ENCODE measurements at regions not wholly inside any gene's neighbourhood (a gene's known extent, or its start where the extent isn't known, plus 50 kb on each side); places are given as distances from the start of the nearest gene placed in this dataset.
A peak's percentile ranks its signal among the peaks of the same experiment; 100 is the strongest.

DNA sequence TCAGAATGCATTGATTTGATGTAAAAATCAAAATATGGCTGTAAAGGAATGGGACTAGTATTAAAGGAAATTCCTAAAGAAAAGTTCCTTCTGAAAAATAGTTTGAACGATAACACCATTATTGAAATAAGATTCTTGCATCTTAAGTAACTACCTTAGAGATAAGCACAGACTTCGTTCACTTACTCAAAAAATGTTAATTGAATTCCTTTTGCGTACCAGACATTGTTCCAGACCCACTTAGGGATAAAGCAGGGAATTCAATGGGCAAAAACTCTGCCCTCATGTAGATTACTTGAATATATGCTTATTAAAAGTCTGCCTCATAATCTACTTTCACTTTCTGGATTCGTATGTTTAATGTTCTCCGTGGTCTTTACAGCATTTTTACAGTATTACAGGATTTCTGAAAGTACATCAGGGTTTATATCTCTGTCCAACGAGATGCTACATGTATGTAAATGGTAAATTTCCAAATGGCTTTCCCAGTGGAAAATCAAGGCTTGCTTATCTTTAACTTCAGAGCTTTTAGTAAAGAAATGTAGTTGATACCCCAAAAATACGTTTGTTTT is 213.7 kb downstream of the GXYLT1 start:
- DNase-seq, result no peak

DNA sequence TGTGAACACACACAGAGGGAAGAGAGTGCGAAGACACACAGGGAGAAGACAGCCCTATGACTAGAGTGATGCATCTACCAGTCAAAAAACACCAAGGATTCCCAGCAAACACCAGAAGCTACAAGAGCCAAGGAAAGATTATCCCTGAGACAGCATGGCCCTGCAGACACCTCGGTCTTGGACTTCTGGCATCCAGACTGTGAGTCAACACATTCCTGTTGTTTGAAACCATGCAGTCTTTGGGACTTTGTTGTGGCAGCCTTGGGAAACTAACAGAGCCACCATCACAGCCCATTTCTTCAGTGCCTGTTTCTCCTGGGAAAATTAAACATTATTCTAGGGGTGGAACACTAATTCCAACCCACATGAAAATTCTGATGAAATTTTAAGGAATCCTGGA is 220.6 kb downstream of the GXYLT1 start:
- no peak for DNase-seq

DNA sequence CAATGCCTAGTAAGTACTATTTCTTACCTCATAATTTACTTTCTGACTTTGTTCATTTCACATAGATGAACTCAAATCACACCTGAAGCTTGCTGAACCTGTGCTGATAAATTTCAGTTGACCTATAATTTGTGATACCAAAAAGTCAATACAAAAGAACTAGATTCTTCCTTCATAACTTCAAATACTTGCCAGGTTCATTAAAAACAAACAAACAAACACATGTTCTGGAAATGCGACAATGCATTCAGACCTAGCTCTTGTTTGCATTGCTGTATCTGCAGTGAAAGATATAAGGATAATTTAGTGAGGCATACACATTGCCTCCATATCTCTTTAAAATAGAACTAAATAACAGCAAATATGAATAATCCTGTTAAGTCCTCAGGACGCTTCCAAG is 221.3 kb downstream of the GXYLT1 start:
- no peak for DNase-seq

DNA sequence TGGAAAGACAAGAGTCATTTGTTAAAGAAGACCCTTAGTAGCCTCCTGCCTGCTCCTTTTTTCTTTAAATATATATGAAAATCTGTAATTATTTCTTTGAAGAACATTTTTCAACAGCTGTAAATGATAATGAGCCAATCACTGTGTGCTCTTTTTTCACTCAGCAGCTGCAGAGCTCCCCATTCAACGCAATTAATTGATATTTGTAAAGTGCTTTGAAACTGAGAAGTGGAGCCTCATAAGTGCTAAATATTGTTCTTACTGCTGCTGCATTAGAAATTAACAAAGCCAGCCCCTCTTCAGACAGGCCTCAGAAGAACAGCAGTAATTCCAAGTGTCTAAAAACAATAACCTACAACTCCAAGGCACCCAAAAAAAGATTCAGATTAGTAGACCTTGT is 224.3 kb downstream of the GXYLT1 start:
- no peak for DNase-seq

DNA sequence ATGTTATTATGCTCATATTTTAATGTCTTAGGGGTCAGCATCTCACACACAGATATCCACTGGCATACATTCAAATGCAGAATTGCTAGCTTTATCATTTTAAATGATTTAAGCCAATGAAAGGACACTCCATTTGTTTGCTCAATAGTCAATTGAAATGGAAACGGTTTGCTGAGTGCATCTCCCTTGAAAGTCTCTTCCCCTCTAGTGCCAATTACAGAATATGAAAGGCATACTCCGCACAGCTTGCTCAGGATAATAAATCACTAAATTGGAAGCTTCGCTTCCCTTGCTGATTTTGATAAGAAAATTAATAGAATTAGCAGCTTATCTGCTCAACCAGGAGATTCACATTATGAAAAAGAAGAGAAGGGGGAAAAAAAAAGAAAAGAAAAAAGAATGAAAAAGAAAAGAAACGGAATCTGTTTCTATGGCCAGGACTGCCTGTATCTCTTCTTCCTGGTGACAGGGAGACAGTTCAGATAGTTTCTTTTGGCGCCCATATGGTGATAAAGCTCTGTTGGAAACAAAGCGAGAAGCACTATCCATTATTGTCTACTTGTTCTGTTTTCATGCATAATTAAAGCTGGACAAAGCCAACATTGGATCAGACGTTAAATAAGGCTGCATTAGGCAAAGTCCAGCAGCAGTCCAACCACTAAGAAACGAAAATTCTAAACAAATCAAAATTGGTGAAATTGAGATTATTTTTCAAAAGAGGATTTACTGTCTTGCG is 225.0 kb downstream of the GXYLT1 start:
- no peak for DNase-seq

DNA sequence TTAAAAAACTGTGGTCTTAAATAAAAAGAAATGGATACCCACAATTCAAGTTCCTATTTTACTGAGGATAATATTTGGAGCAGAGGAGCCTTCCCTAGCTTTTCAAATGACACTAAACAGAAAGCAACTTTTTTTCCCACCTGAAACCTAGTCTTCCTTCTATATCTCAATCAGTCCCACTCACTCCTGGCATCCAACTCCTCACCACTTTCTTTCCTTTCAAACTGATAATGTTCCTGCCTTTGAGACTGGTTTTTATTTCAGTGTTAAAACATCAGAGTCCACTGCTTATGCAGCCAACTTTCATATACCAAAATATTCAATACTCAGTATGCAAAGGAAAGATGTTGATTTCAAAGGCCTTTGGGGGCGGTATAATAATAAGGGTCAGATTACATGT is 225.6 kb downstream of the GXYLT1 start:
- DNase-seq, result no peak

DNA sequence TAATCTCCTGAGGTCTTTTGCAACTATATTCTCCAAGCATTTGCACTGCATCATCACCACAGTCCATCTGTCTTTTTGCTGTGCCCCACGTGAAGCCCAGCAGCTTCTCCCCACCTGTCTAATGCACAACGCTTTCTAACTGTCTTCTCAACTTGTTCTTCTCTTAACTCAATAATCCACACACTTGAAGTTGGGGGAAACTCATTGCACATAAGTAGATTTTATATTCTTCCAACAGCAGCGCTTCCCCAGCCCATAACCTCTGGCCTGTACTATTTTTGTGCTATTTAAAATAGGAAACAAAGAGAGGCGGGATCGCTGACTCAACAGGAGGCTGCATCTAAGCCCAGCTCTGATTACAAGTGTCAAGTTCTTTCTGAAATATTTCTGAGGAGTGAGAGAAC is 226.7 kb downstream of the GXYLT1 start:
- DNase-seq, result peak; percentile 46

DNA sequence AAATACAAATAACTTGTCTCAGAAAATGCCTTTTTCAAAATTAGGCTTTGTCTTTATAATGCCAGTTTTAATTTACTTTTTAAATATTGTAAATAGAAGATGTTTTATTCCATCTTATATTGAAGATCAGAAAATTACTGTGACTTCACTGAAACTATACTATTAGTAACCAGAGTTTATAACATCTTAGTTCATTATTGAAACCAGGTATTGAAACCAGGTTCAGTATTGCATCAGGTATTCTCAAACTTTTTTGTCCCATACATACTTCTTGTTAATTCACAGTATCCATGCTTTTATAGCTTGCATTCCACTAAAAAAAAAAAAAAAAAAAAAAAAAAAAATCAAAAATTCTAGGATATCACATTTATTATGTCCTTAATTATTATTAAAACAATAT is 227.5 kb downstream of the GXYLT1 start:
- DNase-seq, result no peak

DNA sequence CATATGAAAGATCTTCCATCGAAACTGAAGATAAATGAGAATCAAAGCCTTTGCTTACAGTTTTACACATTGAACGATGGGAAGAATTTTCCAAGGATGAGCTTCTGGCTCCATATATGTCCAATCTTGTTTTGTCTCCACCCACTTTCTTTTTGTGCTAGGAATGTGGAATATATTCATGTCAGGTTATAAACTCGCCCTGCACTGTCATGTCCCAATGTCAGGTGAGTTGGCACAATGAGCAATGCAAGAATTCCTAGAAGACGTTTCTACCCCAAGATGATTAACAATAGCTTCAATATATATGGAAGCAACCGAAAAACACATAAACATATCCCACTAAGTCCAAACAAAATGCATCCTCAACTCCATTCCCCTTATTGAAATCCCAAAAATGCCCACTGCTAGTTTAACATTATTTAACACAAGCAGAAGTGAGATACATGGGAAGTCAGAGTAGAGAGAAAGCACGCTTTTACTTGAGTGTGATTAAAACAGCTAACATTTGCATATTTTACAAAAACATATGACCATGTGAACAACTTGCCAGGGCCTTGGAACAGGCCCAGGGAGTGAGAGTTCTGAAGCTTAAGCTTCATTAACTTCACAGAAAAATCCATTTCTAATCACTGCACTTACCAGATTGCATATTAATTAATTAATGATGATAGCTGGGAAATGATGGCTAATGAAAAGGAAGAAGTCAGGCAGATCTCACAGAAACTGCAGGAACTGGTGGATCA is 233.9 kb downstream of the GXYLT1 start:
- DNase-seq, result no peak

DNA sequence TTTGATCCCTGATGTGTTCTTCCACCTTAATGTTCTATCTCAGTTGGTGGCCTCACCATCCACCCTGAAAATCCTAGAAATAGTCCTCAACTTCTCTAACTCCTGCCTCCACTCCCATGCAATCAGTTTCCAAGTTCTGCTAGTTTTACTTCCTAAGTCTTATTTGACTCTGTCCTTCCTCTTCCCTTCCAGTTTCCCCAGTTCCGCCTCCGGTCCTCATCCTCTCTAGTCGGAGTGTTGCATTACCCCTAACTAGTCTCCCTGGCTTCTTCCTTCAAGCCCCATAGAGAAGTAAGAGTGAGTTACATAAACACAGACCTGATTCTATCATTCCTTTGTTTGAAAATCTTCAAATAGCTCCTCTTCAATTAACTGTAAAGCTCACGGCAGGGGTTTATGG is 236.5 kb downstream of the GXYLT1 start:
- no peak for DNase-seq

DNA sequence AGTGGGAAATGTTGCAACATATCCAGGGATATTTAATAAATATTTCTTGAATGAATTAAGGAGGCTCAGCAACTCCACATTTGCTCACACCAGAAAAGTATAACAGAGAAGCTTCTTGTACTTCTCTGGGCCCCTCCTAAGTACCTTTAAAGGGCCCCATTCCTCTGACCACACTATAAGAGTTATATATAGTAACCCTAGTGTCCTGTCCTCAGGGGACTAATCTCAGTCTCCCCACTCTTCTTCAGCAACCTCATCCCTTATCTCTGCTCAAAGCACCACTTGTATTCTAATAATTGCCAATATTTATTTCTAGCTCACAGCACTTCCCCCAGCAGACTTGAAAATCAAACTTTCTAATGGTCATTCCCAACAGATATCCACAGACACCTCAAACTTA is 237.1 kb downstream of the GXYLT1 start:
- DNase-seq, result no peak

DNA sequence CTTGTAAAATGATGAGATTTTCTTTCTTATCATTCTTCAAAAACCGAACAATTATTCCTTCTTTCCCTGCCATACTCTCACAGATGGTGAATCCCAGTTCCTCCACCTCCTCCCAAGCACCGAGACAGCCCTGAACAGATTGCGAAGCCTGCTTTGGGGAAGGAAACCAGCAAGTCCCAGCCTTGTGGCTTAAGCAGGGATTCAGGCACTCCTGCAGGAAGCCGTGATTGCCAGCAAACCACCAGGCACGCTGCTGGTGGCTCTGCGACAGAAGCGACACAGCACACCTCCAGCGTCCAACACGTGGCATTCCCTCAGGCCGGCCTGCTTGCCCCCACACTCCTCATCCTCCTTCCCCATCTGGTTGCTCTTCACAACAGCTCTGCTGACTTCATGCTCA is 237.7 kb downstream of the GXYLT1 start:
- DNase-seq, result no peak

DNA sequence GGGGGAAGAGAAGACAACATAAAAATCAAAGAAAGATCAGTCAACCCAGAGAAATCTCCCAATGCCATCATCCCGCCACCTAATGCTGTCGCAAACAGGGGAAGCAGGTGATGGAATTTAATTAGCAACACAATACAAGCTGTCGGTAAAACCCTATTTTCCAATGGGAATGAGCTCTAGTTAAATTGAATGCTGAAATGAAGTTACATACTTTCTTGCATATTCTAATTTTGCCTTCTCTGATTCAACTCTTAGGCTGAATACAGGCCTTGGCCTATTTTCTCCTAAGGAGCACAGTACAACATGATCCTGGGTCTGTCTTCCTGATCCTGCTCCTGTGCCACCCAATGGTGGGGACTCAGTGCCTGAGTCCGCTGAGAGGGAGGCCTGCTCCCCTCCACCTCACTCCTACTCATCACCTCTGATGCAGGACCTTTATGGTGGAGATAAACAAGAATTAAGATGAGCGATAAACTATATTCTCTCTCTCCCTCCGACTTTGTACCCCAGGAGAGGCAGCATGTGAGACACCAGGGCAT is 238.8 kb downstream of the GXYLT1 start:
- DNase-seq, result no peak

DNA sequence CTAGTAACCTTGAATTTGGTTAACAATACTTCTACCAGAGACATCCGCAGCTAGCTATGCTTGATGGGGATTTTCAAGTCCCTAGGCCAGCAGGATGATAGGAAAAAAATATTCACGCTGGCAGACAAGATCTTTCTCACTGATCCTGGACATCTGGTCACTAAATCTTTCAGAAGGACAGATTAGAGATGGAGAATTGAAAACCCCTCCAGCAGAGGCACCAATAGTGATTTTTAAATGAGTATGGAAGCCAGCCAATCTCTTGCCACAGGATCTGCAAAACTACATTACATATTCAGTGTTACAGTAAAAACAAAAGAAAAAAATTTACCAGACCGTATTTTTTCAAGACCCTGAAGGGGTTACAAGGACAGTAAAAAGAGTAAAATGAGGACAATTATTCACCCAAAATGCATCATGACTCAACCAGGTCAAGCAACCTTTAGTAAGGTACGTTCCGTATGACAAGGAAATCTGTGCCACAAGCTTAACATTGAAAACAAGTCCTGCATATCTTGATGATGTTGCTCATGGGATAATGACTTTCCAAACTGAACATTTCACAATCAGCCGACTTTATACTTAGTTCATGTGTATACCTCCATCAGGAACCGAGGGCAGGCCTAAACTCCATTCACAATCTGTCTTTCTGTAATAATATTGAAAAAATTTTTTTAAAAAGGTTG is 239.5 kb downstream of the GXYLT1 start:
- DNase-seq, result no peak

DNA sequence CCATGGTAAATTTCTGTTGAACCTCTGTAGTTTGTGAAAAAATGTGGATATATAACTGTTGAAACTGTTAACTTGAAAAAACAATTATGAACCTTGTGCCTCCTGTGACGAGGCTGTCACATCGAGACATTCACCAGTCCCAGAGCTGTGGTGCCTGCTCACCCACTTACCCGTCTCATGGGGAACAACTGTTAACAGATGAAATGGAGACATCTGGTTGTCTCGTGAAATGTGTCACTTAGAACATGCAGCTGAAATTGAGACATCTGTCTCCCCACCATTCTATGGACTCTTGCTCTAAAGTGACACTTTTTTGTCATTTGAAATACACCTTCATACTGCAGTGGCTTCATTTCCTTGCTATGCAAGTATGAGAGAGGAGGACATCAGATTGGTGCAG is 240.6 kb downstream of the GXYLT1 start:
- no peak for DNase-seq

DNA sequence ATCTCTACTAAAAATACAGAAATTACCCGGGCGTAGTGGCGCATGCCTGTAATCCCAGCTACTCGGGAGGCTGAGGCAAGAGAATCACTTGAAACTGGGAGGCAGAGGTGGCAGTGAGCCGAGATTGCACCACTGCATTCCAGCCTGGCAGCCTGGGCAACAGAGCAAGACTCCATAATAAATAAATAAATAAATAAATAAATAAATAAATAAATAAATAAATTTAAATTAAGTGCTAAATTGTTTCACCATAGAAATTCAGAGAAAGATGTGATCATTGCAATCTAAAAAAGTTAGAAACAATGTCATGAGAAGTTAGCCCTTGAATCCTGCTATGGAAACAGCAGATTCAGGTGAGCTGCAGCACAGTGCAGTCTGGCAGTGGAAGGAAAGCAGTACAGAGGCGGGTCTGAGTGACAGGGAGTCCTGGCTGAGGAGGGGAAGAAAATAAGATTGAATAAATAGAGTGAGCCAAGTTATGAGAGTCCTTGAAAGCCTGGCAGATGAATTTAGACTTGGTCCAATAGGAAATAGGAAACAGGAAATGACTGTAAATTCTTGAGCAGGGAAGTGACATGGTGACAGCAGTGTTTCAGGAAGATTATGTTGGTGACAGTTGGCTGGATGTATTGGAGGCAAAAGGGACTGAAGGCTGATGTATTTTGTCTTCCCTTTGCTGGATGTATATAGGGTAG is 241.5 kb downstream of the GXYLT1 start:
- no peak for DNase-seq

DNA sequence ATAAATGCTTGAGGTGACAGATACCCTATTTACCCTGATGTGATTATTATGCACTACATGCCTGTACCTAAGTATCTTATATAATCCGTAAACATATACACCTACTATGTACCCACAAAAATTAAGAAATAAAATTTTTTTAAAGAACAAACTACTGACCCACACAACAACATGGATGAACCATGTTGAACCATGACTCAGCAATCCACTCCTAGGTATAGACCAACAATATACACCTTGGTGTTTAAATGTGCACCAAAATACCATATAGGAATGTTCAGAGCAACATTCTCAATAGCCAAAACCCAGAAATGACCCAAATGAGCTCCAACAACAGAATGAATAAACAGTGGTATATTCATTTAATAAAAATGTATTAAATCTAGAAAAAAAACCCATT is 245.1 kb downstream of the GXYLT1 start:
- no peak for DNase-seq

DNA sequence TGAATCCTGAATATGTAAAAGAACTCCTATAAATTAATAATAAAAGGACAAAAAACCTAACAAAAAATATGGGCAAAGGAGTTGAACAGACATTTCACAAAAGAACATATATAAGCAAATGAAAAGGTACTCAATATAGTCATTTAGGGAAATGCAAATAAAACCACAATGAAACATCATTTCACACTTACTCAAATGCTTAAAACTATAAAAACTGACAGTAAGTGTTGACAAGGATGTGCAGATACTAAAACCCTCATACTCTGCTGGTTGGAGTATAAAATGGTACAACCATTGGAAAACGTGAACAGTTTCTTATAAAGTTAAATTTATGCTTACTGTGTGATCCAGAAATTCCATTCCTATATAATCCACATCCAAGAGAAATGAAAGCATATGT is 247.1 kb downstream of the GXYLT1 start:
- no peak for DNase-seq

DNA sequence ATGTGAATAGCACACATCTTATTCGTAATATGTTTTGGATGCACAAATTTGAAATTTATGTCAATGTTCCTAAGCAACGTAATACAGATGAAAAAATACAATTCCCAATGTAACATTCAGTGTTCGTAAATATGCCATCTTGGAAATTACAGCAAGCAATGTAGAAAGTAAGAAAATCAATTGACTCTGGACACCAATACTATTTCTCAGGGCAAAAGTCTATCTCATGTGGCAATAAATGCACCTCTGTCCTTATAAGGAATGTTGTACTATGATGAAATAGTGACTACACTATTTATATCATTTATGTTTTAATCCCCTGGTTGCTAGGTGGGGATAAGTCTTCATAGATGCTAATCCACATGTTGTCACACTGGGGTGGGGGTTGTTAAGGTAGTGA is 251.2 kb downstream of the GXYLT1 start:
- DNase-seq, result no peak

DNA sequence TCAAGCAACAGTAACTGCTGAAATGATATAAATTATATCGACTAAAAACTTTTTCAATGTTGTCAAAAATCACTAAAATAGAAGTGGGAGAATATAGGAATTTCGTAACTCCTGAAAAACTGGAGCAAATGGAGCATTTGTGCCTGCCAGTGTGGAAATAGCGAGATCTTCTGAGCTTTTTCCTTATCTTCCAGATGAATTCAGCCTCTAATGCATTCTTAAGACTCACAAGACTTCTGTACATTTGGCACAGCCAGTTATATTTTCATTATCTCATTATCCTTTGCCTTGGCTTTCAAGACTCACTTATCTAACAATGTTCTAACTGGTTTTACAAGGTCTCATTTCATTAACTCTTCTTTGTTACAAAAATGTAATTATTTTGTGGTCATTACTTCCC is 252.4 kb downstream of the GXYLT1 start:
- no peak for DNase-seq

DNA sequence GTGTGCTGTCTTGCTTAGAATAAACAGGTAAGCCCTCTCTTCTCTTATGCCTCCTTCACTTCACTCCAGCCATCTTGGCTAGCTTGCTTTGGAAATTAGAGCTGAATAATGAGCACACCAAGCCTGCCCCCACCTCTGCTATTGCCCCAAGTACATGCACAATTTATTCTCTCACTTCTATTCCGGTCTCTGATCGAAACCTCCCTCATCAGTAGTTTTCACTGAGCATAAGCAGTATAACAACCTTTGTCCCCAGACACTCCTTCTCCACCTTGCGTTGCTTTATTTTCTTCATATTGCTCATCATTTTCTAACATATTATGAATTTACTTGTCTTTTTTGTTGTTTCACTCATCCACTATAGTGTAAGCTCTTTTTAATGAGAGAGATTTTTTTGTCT is 253.4 kb downstream of the GXYLT1 start:
- DNase-seq, result no peak

DNA sequence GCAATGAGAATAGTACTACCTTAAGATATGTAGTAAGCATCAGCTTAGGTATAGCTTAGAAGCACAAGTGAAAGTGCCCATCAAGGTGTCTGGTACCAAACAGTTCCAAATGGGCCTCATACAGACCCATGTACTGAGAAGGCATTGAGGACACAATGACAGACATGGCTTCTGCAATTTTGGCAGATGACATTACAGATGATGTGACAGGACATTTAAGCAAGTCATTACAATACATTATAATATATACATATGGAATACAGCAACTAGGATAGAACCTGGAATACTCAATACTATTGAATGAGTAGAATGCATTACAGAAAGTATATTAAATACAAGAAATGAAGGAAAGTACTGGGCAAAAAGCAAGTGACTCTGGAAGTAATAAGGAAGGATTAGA is 256.4 kb downstream of the GXYLT1 start:
- DNase-seq, result no peak

All from tongue (tissue), 1 donor.